ENCODE measurements at regions not wholly inside any gene's neighbourhood (a gene's known extent, or its start where the extent isn't known, plus 50 kb on each side); places are given as distances from the start of the nearest gene placed in this dataset.

GRCh38 chr16:63298993-63299392, 1262.8 kb upstream of the CDH8 start:
- TF ChIP-seq, protein P1, sequence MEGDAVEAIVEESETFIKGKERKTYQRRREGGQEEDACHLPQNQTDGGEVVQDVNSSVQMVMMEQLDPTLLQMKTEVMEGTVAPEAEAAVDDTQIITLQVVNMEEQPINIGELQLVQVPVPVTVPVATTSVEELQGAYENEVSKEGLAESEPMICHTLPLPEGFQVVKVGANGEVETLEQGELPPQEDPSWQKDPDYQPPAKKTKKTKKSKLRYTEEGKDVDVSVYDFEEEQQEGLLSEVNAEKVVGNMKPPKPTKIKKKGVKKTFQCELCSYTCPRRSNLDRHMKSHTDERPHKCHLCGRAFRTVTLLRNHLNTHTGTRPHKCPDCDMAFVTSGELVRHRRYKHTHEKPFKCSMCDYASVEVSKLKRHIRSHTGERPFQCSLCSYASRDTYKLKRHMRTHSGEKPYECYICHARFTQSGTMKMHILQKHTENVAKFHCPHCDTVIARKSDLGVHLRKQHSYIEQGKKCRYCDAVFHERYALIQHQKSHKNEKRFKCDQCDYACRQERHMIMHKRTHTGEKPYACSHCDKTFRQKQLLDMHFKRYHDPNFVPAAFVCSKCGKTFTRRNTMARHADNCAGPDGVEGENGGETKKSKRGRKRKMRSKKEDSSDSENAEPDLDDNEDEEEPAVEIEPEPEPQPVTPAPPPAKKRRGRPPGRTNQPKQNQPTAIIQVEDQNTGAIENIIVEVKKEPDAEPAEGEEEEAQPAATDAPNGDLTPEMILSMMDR (IDR thresholded peaks at IDR 0.05; ENCODE audit: insufficient read depth, low read length), result no peak
- TF ChIP-seq POLR2AphosphoS5 (IDR thresholded peaks at IDR 0.05; ENCODE audit: low read depth) (no peak), SPI1 (IDR thresholded peaks at IDR 0.05; ENCODE audit: borderline replicate concordance, low read depth) (no peak), GABPA (IDR thresholded peaks at IDR 0.05; ENCODE audit: low read depth) (no peak)

Measured in HL-60 (cell line).